GM19395 (cell line): ENCODE measurements at regions not wholly inside any gene's neighbourhood (a gene's known extent, or its start where the extent isn't known, plus 50 kb on each side); places are given as distances from the start of the nearest gene placed in this dataset.
"Not testable (repeated sequence)": the region's sequence is repeated elsewhere in the genome, so short reads cannot be mapped to it uniquely, and the experiment has no call there.

Source experiments
- ATAC-seq: cut with Tn5 transposase; IDR thresholded peaks from one replicate; pipeline ENCODE4 v1.9.1; 2021; ENCODE audit warnings: mild to moderate bottlenecking, moderate library complexity; ENCODE audit not compliant: unreplicated experiment

DNA sequence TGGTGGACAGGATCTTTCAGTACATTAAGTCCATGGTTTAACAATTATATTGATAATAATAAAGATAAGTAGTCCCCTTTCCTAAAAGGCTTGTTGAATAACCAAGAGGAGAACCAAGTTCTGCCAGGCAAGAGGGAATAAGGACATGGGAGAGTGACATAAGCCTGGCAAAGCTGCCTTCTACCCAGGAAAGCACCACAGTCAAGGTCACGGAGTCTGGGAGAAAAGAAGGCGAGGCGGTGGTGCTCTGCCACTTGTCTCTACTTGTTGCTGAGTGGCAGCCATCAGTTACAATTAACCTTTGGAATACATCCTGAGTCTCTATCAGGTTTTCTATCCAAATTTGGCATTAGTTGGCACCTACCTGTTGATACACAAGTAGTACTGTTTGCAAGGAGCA is 101.7 kb upstream of the GATA6 start:
- no peak for ATAC-seq

DNA sequence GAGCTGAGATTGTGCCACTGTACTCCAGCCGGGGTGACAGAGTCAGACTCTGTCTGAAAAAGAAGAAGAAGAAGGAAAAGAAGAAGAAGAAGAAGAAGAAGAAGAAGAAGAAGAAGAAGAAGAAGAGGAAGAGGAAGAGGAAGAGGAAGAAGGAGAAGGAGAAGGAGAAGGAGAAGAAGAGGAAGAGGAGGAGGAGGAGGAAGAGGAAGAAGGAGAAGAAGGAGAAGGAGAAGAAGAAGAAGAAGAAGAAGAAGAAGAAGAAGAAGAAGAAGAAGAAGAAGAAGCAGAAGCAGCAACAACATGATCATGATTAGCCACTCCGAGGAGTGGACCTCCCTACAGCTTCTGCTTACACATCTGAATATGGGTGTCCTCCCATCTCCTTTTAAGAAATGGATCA is 100.6 kb upstream of the GATA6 start:
- ATAC-seq, result not testable (repeated sequence)

DNA sequence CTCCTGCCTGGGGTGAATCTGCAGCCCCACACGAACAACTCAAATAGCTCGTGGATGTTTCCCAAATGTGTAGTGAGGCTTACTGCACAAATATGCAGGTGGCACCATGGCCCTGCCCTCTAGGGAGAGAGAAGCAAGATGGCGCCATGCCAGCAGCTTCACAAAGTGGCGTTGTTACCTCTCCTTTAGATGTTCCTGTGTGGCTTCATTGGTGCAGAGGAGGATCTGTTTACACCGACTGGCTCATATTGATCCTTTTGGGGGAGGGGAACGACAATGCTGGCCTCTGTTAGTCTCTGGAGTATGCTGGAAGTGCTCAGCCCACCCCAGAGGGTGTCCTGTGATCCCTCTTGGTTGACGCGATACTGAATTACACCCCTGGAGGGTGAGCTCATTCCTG is 99.5 kb upstream of the GATA6 start:
- no peak for ATAC-seq

DNA sequence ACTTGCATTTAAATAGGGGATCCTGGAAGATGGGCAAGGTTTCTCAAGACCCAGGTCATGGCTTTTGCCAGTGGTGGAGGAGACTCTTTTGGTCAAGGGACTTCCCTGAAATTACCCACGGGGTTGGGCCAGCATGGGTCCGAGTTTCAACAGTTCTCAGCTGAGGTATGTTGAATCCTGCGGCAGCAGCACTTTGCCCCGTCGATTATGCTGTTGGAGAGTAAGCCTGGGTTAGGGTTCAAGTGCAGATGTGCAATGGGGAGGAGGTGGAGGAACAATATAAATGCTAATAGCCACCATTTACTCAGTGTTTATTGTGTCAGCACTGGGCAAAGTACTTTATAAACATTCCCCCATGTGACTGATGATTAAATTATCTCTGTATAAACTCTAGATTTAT is 96.0 kb upstream of the GATA6 start:
- ATAC-seq, result no peak

DNA sequence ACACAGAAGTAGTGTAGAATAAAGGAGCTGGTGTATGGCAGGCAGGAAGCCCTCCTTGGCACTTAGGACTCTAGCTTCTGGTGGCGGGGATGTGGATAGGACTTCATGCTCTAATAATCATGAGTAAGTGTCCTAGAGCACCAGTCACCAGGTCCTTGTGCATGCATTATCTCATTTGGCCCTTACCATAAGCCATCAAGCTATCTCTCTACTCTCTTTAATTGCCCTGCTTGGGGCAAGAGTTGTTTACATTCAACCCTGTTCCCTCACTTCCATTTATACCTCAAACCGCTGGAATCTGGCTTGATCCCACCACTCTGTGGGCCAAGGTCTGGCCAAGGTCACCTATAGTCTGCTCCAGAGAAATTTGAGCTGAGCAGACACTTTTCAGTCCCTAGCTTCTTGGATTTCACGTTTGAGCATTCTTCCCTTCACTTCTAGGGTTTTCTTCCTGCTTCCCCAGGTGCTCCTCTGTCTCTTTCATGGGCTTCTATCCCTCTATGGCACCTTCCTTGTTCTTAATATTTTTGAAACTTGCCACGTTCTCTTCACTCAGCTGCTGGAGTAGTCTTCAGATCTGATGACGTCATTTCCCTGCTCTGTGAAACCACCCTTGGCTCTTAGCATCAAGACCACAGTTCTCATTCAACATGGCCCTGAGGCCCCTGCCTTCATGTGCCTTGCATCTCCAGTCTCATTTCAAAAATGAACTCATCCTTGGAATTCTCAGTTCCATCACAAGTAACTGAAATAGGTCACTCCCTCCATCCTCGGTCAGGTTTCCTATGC is 94.9 kb upstream of the GATA6 start:
- ATAC-seq, result no peak

DNA sequence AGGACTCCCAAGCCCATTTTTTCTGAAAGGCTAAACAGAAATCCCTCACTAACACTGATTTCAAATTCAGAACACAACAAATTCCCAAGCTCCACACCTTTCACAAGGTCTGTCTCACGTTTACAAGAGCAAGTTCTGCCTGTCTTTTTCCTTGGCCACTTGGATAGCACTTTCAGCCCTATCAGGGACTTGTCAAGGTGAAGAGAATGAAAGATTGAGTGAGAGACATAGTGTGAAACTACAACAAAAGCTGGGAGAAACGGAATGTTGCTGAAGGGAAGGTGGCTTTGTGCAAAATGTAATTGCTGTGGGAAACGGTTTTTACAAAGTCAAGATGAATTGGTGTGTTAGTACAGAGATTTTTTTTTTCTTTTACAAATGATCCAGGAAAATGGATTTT is 89.4 kb upstream of the GATA6 start:
- no peak for ATAC-seq

DNA sequence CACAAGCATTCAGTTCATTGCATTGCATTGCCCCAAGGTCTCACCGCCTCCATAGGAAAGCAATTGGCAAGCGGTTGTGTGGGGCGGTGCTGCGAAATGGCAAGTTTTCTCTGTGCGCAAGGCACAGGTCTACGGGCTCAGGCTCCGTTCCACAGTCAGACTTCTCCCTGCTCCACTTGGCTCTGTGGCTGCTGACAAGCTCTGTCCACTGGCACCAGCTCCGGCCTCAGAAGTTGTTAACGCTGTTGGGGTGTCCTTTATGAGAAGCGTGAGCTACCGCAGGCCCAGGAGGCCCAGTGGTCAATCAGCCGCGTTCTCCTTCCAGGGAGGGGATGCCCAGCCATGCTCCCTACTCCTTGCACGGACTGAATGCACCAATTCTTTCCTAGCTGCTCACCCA is 87.0 kb upstream of the GATA6 start:
- no peak for ATAC-seq

DNA sequence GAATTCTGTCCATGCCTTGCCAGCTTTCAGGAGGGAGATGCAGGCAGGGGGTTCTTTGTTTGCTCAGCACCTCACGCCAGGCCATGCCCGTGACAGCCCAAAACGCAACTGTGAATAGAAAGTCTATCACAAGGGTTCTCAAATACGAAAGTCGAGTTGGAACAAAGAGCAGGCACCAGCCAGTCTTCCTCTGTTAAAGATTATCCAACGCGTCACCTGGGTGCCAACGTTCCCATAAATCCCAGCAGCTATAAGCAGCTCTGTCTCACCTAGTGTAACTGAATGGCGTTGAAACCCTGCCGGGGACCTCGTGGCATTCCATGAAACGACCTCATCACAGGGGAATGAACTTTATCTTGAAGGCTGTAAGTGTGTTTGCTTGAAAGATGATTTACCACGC is 84.8 kb upstream of the GATA6 start:
- no peak for ATAC-seq

DNA sequence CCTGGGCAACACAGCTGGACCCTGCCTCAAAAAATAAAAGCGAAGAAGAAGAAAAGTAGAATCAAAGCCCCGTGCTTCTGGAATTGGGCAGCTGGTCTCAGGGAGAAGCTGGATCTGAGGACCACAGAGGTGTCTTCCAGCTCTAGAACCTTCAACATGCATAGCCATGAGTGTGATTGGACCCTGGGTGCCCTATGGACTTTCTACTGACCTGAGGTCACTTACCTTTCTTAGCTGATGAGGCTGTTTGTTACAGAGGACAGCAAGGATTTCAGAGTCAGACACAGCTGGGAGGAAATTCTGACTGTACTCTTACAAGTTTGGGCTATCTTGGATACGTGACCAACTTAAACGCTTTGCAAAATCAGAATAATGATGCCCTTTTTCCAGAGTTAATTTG is 82.4 kb upstream of the GATA6 start:
- ATAC-seq, result no peak

DNA sequence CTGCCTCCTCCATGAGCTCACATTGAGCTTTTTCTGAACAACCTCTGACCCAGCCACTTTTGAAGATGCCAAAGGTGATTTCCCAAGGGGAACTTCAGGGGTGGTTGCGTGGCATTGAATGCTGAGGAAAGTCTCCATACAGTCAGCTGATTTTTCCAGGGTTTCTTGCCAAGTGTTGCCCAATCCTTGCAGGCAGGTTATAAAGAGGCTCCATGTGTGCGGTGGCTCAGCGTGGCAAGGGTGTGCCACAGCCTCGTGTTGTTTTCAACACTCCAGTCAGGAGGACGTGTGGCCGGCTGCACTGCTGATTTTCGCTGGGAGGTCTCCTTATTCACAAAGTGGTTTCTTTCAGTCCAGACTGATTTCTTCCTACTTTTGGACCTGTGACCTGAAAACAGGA is 81.4 kb upstream of the GATA6 start:
- no peak for ATAC-seq

DNA sequence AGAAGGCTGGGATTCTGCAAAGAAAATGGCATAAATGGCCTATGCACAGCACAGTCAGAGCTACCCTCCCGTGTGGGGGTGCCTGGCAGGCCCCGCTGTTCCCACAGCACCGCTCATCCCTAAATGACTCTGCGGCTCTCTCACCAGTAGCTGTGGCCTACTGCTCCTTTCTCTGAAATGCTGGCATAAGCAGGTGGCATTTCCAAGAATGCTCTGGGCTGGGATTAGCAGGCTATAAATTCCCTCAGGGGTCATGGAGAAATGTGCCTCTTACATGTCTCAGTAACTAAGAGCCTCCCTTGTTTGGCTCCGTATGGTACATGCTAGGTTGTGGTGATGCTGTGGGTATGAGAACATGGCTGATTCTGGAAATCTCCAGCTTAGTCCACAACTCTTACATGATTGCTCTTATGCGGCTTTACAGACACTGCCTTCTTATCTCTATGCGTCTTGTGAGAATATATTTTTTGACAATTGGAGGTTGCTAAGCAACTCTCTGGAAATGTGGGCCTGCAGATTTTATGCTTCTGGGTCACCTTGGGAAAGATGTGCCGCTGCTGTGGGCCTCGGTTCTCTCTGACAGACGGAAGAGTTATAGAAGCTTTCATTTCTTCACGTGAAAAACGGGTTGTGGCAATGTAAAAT is 80.3 kb upstream of the GATA6 start:
- no peak for ATAC-seq

DNA sequence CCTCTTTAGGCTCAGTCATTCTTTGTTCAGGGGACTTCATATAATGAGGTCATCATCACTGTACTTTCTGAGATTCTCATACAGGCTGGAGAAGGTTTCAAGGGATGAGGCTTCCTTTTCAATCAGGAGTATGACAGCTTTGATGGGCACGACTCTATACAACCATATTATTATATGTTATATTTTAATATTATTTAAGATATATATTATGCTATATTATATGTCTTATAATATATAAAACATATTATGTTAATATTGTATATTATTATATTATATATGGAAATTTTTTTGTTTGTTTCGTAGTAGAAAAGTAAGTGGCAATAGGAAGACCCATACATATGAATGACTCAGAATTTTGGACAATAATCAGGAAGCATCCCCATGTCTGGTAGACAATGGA is 78.0 kb upstream of the GATA6 start:
- ATAC-seq, result no peak

DNA sequence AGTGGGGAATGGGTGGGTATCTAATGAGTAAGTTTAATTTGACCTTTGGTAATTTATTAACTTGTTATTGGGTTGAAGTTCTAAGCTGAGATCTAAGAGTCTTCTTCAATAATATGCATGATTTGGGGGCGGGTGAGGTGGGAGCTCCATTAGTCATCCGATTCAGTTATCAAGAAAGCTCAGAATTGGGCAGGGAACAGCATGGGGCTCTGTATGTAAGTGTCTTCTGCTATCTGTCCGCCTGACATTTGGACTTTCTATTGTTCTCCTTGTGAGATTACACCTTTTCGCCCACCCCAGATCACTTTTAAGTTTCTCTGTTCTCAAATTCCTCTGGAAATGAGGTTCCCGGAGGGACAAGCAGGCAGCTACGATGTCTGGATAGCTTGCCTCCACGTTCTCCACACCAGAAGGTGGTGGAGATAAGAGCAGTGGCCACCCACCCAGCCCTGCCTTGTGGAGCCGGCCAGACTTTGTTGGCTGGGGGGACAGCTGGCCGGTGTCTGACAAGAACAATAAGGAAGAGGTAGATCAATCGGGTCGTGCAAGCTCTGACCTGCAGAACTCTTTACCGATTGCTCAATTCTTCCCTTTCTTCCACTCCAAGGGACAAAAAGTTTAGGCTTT is 75.5 kb upstream of the GATA6 start:
- no peak for ATAC-seq

DNA sequence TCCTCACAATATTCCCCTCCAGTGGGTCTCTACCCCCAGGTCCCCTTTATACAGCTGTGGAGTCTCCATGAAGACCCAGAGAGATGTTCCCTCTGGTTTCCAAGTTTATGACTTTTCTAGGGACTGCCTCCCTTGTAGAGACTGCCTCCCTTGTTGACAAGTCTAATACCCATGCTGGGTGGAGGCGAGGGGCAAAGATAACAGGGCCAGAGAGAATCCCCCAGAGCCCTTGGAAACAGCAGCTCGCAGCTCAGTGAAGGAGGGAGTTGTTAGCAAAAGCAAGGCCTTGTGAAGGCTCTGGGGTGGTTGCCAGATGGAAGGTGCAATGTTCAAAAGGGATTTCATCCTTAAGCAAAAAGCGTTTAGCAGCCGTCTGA is 75.0 kb upstream of the GATA6 start:
- ATAC-seq, result no peak

DNA sequence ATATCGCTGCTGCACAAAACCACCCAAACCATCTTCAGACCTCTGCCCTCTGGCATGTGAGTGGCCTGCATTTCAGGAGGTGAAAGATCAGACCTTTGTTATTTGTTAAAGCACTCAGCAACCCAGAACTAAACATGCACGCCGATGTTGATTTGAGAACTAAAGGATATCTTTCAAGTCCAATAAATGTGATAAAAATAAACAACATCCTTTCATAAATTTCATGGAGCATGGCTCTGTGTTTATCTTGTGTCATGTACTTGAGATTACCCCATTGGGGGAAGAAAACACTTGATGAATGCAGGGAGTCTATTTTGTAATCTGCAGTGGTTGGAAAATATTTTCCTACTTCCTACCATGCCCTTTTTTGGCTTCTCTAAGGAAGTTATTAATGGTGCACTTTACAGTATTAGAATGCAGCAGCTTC is 70.8 kb upstream of the GATA6 start:
- no peak for ATAC-seq

DNA sequence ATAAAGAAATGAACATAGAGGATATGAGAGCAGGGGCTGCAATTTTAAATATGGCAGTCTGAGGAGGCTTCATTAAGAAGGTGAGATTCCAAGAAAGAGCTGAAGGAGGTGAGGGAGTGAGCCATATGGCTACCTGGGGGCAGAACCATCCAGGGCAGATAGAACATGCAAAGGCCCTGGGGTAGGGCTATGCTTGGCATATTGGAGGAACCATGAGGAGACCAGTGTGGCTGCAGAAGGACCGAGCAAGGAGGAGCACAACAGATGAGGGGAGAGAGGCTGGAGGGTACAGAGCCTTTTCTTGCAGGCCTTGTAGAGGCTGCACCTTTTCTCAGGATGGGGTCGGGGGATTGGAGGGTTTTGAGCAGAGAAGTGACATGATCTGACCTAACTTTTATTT is 69.5 kb upstream of the GATA6 start:
- no peak for ATAC-seq

DNA sequence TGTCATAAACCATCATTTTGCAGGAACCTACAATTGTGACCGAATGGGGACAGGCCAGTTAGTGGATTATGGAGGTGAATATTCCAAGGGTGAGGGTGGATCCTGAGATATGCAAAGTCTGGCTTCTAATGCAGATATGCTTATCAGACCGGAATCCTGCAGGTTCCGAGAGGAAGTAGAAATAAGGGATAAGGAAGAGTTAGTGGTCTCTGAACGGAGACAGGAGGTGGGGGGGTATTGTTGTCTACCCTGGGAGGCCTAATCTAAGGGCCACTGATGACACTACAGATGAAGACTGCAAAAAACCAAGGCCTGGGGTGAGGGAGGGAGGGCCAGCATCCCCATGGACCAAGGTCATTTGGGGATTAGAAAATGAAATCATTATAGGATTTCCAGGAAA is 67.7 kb upstream of the GATA6 start:
- no peak for ATAC-seq

DNA sequence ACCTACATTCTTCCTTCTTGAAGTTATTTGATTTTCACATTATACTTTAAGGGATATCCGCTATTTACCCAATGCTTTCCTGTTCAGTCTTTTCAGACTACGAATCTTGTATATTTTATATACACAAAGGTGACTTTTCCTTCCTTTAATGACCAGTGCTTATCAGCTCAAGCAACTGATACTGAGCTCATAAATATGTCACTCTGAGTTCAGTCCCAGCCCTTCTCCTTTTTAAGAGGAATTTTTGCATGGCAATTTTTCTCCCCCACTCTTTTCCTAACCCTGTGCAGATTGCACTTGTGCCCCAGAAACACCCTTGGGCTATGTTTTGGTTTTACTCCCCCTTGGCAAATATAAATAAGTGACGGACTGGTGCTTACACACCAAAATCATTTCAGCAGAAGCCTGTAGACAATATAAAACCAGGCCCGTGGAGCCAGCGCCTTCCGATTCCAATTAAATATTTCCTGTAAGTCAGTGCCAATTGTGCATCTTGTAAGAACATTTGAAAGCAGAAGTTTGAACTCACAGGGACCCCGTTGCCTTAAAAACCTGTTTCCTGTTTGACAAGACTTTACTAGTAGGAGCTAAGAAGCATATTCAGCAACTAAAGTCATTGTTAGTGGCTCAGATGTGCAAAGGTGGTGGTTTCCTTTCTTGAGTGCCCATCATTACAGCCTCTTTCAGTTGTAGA is 66.3 kb upstream of the GATA6 start:
- no peak for ATAC-seq

DNA sequence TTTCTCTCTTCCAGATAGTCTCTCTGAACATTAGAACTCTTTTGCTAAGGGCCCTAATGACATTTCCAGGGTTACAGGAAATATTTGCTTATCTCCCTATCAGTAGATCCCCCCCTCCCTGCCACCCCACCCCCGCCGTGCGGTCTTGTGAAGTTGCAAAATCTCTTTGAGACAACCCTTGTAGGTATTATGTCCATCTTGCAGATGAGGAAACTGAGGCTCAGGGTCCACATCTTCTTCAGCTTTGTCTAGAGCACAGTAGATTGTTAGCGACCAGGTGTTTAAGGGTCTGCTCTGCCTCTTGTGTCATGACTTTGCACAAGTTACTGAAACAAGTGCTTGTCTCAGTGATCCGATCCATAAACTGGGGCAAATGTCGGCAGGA is 65.8 kb upstream of the GATA6 start:
- ATAC-seq, result no peak

DNA sequence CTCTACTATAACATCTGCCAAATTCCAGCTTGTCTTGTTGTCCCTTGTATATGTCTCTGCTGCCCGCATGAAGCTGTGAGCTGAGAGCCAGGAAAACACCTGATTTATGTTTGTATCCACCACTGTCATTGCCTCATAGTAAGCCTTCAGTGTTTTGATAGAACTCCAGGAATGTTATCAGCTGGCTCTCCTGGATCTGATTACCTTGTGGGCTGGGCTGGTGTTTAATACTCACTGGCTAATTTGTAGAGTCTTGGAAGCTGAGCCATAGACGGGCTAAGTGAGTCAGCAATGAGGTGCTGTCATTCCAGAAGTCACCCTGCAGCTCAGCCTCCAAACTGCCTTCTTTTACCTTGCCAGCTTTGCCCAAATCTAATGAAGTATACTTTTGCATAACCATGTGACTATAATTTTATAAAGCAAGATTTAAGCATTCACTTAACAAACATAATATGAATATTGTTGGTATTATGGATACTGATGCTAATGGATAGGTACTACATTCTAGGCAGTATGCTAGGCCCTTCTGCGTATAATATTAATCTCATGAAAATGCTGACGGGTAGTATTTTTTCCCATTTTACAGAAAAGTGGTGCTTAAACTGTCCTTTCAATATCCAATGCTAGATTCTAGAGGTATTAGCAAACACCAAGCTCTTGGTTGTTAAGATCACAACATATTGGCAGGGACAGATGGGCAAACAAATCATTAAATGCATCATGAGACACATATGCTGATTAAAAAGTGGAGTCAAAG is 62.7 kb upstream of the GATA6 start:
- ATAC-seq, result no peak

DNA sequence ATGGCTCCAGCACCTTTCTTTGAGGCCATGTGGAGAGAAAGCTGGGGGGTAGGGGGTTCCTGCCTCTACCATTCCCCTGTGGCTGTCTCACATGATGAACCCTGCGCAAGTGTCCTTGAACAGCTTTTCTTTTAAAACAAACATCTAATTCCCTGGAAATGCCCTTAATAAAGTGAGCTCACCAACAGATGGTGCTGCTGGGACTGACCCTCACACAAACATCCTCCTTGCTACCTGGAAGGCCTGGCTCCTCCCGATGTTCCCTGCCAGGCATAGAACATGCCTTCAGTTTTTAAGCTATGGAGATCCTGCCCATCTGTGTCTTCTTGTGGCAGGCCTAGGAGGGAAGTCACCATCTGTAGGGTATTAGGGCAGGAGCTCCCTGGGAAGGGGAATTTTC is 60.7 kb upstream of the GATA6 start:
- no peak for ATAC-seq
